IMR-90 (cell line): ENCODE measurements at regions not wholly inside any gene's neighbourhood (a gene's known extent, or its start where the extent isn't known, plus 50 kb on each side); places are given as distances from the start of the nearest gene placed in this dataset.

Experiments
- ATAC-seq: fragments of 200-7000 bp; cut with Tn5 transposase; 2 replicates; pipeline ENCODE4 v1.9.1; 2020; ENCODE audit warnings: low read depth, mild to moderate bottlenecking, moderate library complexity
- BruUV-seq: library from RNA; stranded (reverse); fragments of 400-500 nt; replicated peaks from 2 replicates; lab custom pipeline; 2021; lab: Mats Ljungman, UMichigan
- CTCF ChIA-PET: fragments of 300-600 bp; formaldehyde crosslinking; extraction: SDS; loops from one replicate; lab custom pipeline; 2021; ENCODE audit warnings: antibody characterized with exemption; lab: Yijun Ruan, JAX
- POLR2A ChIA-PET: fragments of 300-600 bp; sonication (Branson Sonifier 250); formaldehyde crosslinking; loops from one replicate; lab custom pipeline; 2022; ENCODE audit warnings: antibody characterized with exemption; ENCODE audit not compliant: unreplicated experiment; lab: Charles Lee
- DNase-seq: peaks from one replicate; pipeline ENCODE4 v3.0.0; 2013
- H2AFZ ChIP-seq: replicated peaks from 2 replicates; pipeline ENCODE3; 2013; ENCODE audit warnings: low read length, mild to moderate bottlenecking; ENCODE audit not compliant: poor library complexity
- H2AK5ac ChIP-seq: 2 replicates; pipeline ENCODE4 v1.6.1; 2013; ENCODE audit warnings: low read depth, low read length, inconsistent platforms
- H2AK9ac ChIP-seq: replicated peaks from 2 replicates; pipeline ENCODE3; 2013; ENCODE audit warnings: mild to moderate bottlenecking, low read depth, low read length, moderate library complexity; ENCODE audit not compliant: poor library complexity
- H2BK120ac ChIP-seq: 2 replicates; pipeline ENCODE4 v1.6.1; 2013; ENCODE audit warnings: low read depth, low read length, inconsistent platforms
- H2BK15ac ChIP-seq: 3 replicates; pipeline ENCODE4 v1.6.1; 2013; ENCODE audit warnings: low read depth, low read length, inconsistent platforms
- H2BK20ac ChIP-seq: 2 replicates; pipeline ENCODE4 v1.6.1; 2013; ENCODE audit warnings: low read depth, mild to moderate bottlenecking, inconsistent platforms, low read length, moderate library complexity
- H2BK5ac ChIP-seq: 2 replicates; pipeline ENCODE4 v1.6.1; 2013; ENCODE audit warnings: mild to moderate bottlenecking, low read depth, low read length, inconsistent platforms; ENCODE audit not compliant: poor library complexity, severe bottlenecking
- H3K14ac ChIP-seq: replicated peaks from 2 replicates; pipeline ENCODE4 v1.6.1; 2013; ENCODE audit warnings: low read depth, low read length, inconsistent platforms
- H3K18ac ChIP-seq: 2 replicates; pipeline ENCODE4 v1.6.1; 2013; ENCODE audit warnings: low read depth, low read length, control low read depth
- H3K23ac ChIP-seq: 2 replicates; pipeline ENCODE4 v1.6.1; 2013; ENCODE audit warnings: low read depth, low read length, inconsistent platforms
- H3K27ac ChIP-seq: 2 replicates; pipeline ENCODE4 v1.5.1; 2013; ENCODE audit warnings: mild to moderate bottlenecking, control low read depth, low read length; ENCODE audit not compliant: insufficient read depth
- H3K27me3 ChIP-seq: 2 replicates; pipeline ENCODE4 v1.6.1; 2013; ENCODE audit warnings: low read length; ENCODE audit not compliant: control insufficient read depth, insufficient read depth
- H3K36me3 ChIP-seq: 2 replicates; pipeline ENCODE4 v1.6.1; 2013; ENCODE audit warnings: low read length, mixed read lengths; ENCODE audit not compliant: control insufficient read depth, insufficient read depth
- H3K4ac ChIP-seq: 2 replicates; pipeline ENCODE4 v1.6.1; 2013; ENCODE audit warnings: low read depth, low read length, inconsistent platforms
- H3K4me1 ChIP-seq: 2 replicates; pipeline ENCODE4 v1.6.1; 2013; ENCODE audit warnings: low read length, mixed read lengths; ENCODE audit not compliant: control insufficient read depth, insufficient read depth
- H3K4me2 ChIP-seq: 2 replicates; pipeline ENCODE4 v1.6.1; 2013; ENCODE audit warnings: low read depth, mild to moderate bottlenecking, control low read depth, low read length, moderate library complexity
- H3K4me3 ChIP-seq: 2 replicates; pipeline ENCODE4 v1.5.1; 2013; ENCODE audit warnings: low read depth, mild to moderate bottlenecking, control low read depth, low read length, moderate library complexity; ENCODE audit not compliant: insufficient read depth
- H3K56ac ChIP-seq: 2 replicates; pipeline ENCODE4 v1.6.1; 2013; ENCODE audit warnings: low read length, inconsistent platforms; ENCODE audit not compliant: insufficient read depth; ENCODE audit errors: extremely low read depth
- H3K79me1 ChIP-seq, 2 experiments: 2 replicates each; pipeline ENCODE4 v1.6.1; 2013; ENCODE audit warnings: low read length in 2 of 2, inconsistent platforms in 1 of 2, low read depth in 1 of 2
- H3K9ac ChIP-seq: 2 replicates; pipeline ENCODE4 v1.6.1; 2013; ENCODE audit warnings: low read depth, low read length, control low read depth
- H3K9me1 ChIP-seq: 2 replicates; pipeline ENCODE4 v1.6.1; 2013; ENCODE audit warnings: low read length, inconsistent platforms; ENCODE audit not compliant: insufficient read depth
- H3K9me3 ChIP-seq: 2 replicates; pipeline ENCODE4 v1.6.1; 2013; ENCODE audit warnings: low read length; ENCODE audit not compliant: control insufficient read depth, insufficient read depth
- H4K20me1 ChIP-seq: 2 replicates; pipeline ENCODE4 v1.6.1; 2013; ENCODE audit warnings: low read length, inconsistent platforms; ENCODE audit not compliant: insufficient read depth
- H4K5ac ChIP-seq: 2 replicates; pipeline ENCODE4 v1.6.1; 2013; ENCODE audit warnings: mild to moderate bottlenecking, low read depth, low read length, control low read depth
- H4K8ac ChIP-seq, 2 experiments: 2 replicates each; pipeline ENCODE4 v1.6.1; 2013; ENCODE audit warnings: low read depth in 2 of 2, low read length in 2 of 2, control low read depth in 1 of 2, inconsistent platforms in 1 of 2
- H4K91ac ChIP-seq: 2 replicates; pipeline ENCODE4 v1.6.1; 2013; ENCODE audit warnings: low read depth, low read length, inconsistent platforms; ENCODE audit not compliant: insufficient read depth
- BHLHE40 ChIP-seq: fragments of 150-350 bp; IDR thresholded peaks from 2 replicates; pipeline ENCODE4 v1.6.1; 2016; ENCODE audit warnings: mild to moderate bottlenecking, low read depth, low read length
- CEBPB ChIP-seq: IDR thresholded peaks from 2 replicates; pipeline ENCODE4 v1.6.1; 2012; ENCODE audit warnings: low read depth, low read length, improper control_type of control experiment
- CHD1 ChIP-seq: IDR thresholded peaks from 2 replicates; pipeline ENCODE4 v1.6.1; 2012; ENCODE audit warnings: low read depth, low read length, improper control_type of control experiment
- FOS ChIP-seq: fragments of 150-350 bp; IDR thresholded peaks from 2 replicates; pipeline ENCODE4 v1.6.1; 2016; ENCODE audit warnings: low read depth, low read length
- MAFK ChIP-seq: IDR thresholded peaks from 2 replicates; pipeline ENCODE4 v1.6.1; 2012; ENCODE audit warnings: low read depth, low read length, improper control_type of control experiment
- MAZ ChIP-seq: IDR thresholded peaks from 2 replicates; pipeline ENCODE4 v1.6.1; 2012; ENCODE audit warnings: low read depth, mild to moderate bottlenecking, low read length, improper control_type of control experiment, moderate library complexity, borderline replicate concordance
- MXI1 ChIP-seq: IDR thresholded peaks from 2 replicates; pipeline ENCODE4 v1.6.1; 2012; ENCODE audit warnings: low read depth, mild to moderate bottlenecking, low read length, moderate library complexity, borderline replicate concordance
- NFE2L2 ChIP-seq: fragments of 150-350 bp; IDR thresholded peaks from 2 replicates; pipeline ENCODE4 v1.6.1; 2016; ENCODE audit warnings: low read depth, mild to moderate bottlenecking, low read length
- POLR2A ChIP-seq: IDR thresholded peaks from 2 replicates; pipeline ENCODE4 v1.6.1; 2012; ENCODE audit warnings: mild to moderate bottlenecking, low read depth, low read length
- RAD21 ChIP-seq: IDR thresholded peaks from 2 replicates; pipeline ENCODE4 v1.6.1; 2012; ENCODE audit warnings: low read length, improper control_type of control experiment
- RCOR1 ChIP-seq: IDR thresholded peaks from 2 replicates; pipeline ENCODE4 v1.6.1; 2012; ENCODE audit warnings: mild to moderate bottlenecking, low read length, improper control_type of control experiment; ENCODE audit not compliant: insufficient replicate concordance
- RFX5 ChIP-seq: IDR thresholded peaks from 2 replicates; pipeline ENCODE4 v1.8.0; 2012; ENCODE audit warnings: low read depth, mild to moderate bottlenecking, low read length, moderate library complexity
- SMC3 ChIP-seq: fragments of 150-350 bp; IDR thresholded peaks from 2 replicates; pipeline ENCODE4 v1.6.1; 2016; ENCODE audit warnings: low read depth, mild to moderate bottlenecking, antibody characterized with exemption, low read length, moderate library complexity
- WGBS, 2 experiments: methylation state at CpG; one replicate each; pipeline versions ENCODE4 v1.1.5 to v1.1.7; 2013; ENCODE audit warnings: missing lambda C conversion rate in 2 of 2; ENCODE audit not compliant: insufficient read length in 1 of 2; ENCODE audit errors: extremely low coverage in 2 of 2; 5-methylcytosine and 5-hydroxymethylcytosine counted together
- dilution Hi-C: fragments of 300-500 bp; cut with HindIII; formaldehyde crosslinking; loops from one replicate; pipeline ENCODE4 v1.14.3; 2018; ENCODE audit warnings: low sequenced_read_pairs; ENCODE audit not compliant: unreplicated experiment
- in situ Hi-C: fragments of 300-500 bp; cut with MboI; formaldehyde crosslinking; loops from 3 replicates; pipeline ENCODE4 v1.14.3; 2019; ENCODE audit warnings: low sequenced_read_pairs, inconsistent platforms, mixed read lengths
- intact Hi-C: fragments of 100-400 bp; cut with micrococcal nuclease; formaldehyde crosslinking; loops from 2 replicates; pipeline ENCODE4 v1.10.0; 2022
- TF ChIP-seq, protein P1 (sequence below): conservative IDR thresholded peaks from 2 replicates; pipeline ENCODE4 v1.5.1; 2012; ENCODE audit warnings: mild to moderate bottlenecking, low read depth, low read length, improper control_type of control experiment
- TF ChIP-seq, protein P2 (sequence below): fragments of 150-350 bp; IDR thresholded peaks from 2 replicates; pipeline ENCODE4 v1.6.1; 2017; ENCODE audit warnings: mild to moderate bottlenecking, antibody characterized with exemption, low read length, low read depth
- TF ChIP-seq, protein P3 (sequence below): fragments of 150-350 bp; IDR thresholded peaks from 2 replicates; pipeline ENCODE4 v1.6.1; 2016; ENCODE audit warnings: low read depth, mild to moderate bottlenecking, low read length, moderate library complexity, borderline replicate concordance

DNA sequence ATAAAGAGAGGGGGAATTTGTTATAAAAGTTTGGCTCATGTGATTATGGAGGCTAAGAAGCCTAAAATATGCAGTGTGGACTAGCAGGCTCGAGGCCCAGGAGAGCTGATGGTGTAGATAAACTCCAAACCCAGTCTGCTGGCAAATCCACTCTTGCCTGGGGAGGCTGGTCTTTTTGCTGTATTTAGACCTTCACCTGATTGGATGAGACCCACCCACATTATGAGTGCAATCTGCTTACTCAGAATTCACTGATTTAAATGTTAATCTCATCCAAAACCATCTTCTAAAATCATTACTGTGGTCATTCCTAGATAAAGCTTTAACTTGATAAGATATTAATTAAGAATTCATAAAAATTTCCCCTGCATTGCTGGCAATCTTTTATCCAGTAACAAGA is 473.2 kb downstream of the TMA16 start:
- intact Hi-C loops (no loop called here), in situ Hi-C loops (no loop called here), dilution Hi-C loops (no loop called here)
- Histone ChIP-seq H3K23ac (no peak overlapping the region), H2AK9ac (no peak overlapping the region), H2BK15ac (no peak overlapping the region), H3K36me3 (no peaks in the 10 kb centered on the region), H3K9me3 (no peaks in the 10 kb centered on the region), H3K4me1 (no peaks in the 10 kb centered on the region), H3K56ac (no peak overlapping the region), H3K4me3 (no peak overlapping the region), H3K27me3 (no peaks in the 10 kb centered on the region), H3K9me1 (no peaks in the 10 kb centered on the region), H3K27ac (no peak overlapping the region), H4K5ac (no peak overlapping the region), H2BK120ac (no peak overlapping the region), H3K4ac (no peak overlapping the region), H3K14ac (no peak overlapping the region), H2BK5ac (no peak overlapping the region), H4K8ac (no peak overlapping the region), H3K79me1 (no peaks in the 10 kb centered on the region), H2AFZ (no peak overlapping the region), H3K18ac (no peak overlapping the region), H4K91ac (no peak overlapping the region), H3K4me2 (no peak overlapping the region), H4K20me1 (no peaks in the 10 kb centered on the region), H3K9ac (no peak overlapping the region), H2AK5ac (no peak overlapping the region), H2BK20ac (no peak overlapping the region)
- no CpG with 5 or more reads among the region's 1 CpG for WGBS, 2 experiments
- BruUV-seq = no TSS peak
- ChIA-PET CTCF (no interaction called here), POLR2A (no interaction called here)
- DNase-seq (no peak), ATAC-seq (no peak)
- TF ChIP-seq CHD1 (no peak), CEBPB (no peak), FOS (no peak), MAFK (no peak), POLR2A (no peak), NFE2L2 (no peak), BHLHE40 (no peak), SMC3 (no peak), MAZ (no peak), MXI1 (no peak), RAD21 (no peak), RCOR1 (no peak), RFX5 (no peak)
- TF ChIP-seq, protein P1, sequence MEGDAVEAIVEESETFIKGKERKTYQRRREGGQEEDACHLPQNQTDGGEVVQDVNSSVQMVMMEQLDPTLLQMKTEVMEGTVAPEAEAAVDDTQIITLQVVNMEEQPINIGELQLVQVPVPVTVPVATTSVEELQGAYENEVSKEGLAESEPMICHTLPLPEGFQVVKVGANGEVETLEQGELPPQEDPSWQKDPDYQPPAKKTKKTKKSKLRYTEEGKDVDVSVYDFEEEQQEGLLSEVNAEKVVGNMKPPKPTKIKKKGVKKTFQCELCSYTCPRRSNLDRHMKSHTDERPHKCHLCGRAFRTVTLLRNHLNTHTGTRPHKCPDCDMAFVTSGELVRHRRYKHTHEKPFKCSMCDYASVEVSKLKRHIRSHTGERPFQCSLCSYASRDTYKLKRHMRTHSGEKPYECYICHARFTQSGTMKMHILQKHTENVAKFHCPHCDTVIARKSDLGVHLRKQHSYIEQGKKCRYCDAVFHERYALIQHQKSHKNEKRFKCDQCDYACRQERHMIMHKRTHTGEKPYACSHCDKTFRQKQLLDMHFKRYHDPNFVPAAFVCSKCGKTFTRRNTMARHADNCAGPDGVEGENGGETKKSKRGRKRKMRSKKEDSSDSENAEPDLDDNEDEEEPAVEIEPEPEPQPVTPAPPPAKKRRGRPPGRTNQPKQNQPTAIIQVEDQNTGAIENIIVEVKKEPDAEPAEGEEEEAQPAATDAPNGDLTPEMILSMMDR = no peak
- TF ChIP-seq, protein P2, sequence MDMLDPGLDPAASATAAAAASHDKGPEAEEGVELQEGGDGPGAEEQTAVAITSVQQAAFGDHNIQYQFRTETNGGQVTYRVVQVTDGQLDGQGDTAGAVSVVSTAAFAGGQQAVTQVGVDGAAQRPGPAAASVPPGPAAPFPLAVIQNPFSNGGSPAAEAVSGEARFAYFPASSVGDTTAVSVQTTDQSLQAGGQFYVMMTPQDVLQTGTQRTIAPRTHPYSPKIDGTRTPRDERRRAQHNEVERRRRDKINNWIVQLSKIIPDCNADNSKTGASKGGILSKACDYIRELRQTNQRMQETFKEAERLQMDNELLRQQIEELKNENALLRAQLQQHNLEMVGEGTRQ = no peak
- TF ChIP-seq, protein P3, sequence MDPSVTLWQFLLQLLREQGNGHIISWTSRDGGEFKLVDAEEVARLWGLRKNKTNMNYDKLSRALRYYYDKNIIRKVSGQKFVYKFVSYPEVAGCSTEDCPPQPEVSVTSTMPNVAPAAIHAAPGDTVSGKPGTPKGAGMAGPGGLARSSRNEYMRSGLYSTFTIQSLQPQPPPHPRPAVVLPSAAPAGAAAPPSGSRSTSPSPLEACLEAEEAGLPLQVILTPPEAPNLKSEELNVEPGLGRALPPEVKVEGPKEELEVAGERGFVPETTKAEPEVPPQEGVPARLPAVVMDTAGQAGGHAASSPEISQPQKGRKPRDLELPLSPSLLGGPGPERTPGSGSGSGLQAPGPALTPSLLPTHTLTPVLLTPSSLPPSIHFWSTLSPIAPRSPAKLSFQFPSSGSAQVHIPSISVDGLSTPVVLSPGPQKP = no peak
